ENCODE measurements at regions not wholly inside any gene's neighbourhood (a gene's known extent, or its start where the extent isn't known, plus 50 kb on each side); places are given as distances from the start of the nearest gene placed in this dataset.

DNA sequence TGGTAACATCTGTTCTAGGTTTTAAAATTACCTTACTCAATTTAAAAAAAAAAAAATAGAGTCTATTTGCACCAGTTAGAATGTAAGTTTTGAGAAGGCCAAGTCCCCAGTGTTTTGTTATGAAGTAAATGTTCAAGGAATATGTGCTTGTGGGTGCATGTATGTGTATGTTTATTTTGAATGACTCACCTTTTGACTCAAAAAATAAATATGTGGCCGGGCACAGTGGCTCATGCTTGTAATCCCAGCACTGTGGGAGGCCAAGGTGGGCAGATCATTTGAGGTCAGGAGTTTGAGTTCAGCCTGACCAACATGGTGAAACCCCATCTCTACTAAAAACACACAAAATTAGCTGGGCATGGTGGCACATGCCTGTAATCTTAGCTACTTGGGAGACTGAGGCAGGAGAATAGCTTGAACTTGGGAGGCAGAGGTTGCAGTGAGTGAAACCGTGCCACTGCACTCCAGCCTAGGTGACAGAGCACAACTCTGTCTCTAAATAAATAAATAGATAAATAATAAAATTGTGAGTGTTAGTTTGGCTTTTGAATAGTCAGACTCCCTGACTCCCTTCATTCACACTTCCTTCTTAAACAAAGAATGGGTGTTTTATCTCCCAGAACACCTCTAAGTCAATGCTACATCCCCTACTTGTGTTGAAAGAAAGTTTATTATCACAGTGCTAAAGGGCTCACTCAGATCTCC, 511.3 kb upstream of the PCDH7 start:
- TF ChIP-seq HDGF (IDR thresholded peaks at IDR 0.05; ENCODE audit: borderline replicate concordance) = no peak
- no peak for TF ChIP-seq SP1 (IDR thresholded peaks at IDR 0.05)
- no peak for TF ChIP-seq FOXK2 (IDR thresholded peaks at IDR 0.05)
- TF ChIP-seq ARNT (IDR thresholded peaks at IDR 0.05) = no peak
- no peak for TF ChIP-seq LEF1 (IDR thresholded peaks at IDR 0.05; ENCODE audit: borderline replicate concordance)
- TF ChIP-seq SUZ12 (IDR thresholded peaks at IDR 0.05) = no peak
- TF ChIP-seq CTBP1 (IDR thresholded peaks at IDR 0.05; ENCODE audit: borderline replicate concordance) = no peak
- no peak for TF ChIP-seq BHLHE40 (IDR thresholded peaks at IDR 0.05; ENCODE audit: borderline replicate concordance)
- TF ChIP-seq TARDBP (IDR thresholded peaks at IDR 0.05) = no peak
- no peak for TF ChIP-seq ELF4 (IDR thresholded peaks at IDR 0.05)
- no peak for TF ChIP-seq FOXM1 (IDR thresholded peaks at IDR 0.05; ENCODE audit: borderline replicate concordance)
- TF ChIP-seq L3MBTL2 (conservative IDR thresholded peaks at IDR 0.05) = no peak

All from HEK293T (cell line).